GM12891 (cell line): ENCODE measurements at regions not wholly inside any gene's neighbourhood (a gene's known extent, or its start where the extent isn't known, plus 50 kb on each side); places are given as distances from the start of the nearest gene placed in this dataset.

ENCODE experiments used
- POLR2A ChIP-seq: IDR thresholded peaks from 2 replicates; pipeline ENCODE4 v1.6.1; 2011; ENCODE audit warnings: low read depth, low read length, control low read depth
- POLR2AphosphoS5 ChIP-seq: IDR thresholded peaks from 2 replicates; pipeline ENCODE4 v1.6.1; 2011; ENCODE audit warnings: low read depth, low read length, control low read depth
- TAF1 ChIP-seq: IDR thresholded peaks from 2 replicates; pipeline ENCODE4 v1.6.1; 2011; ENCODE audit warnings: low read depth, low read length, control low read depth

- no peak for TF ChIP-seq POLR2A
- no peak for TF ChIP-seq POLR2AphosphoS5
- TF ChIP-seq TAF1: no peak
Measured at GRCh38 chr10:43904301-43904700, 255.6 kb upstream of the ZNF32 start.
